Urinary bladder (tissue), 3 donors: ENCODE measurements at regions not wholly inside any gene's neighbourhood (a gene's known extent, or its start where the extent isn't known, plus 50 kb on each side); places are given as distances from the start of the nearest gene placed in this dataset.
"Not testable (repeated sequence)": the region's sequence is repeated elsewhere in the genome, so short reads cannot be mapped to it uniquely, and the experiment has no call there.

Experiments
- DNase-seq: peaks from one replicate; pipeline ENCODE4 v3.0.0-alpha.2; 2015; ENCODE audit errors: extremely low spot score
- H3K27ac ChIP-seq: one replicate; pipeline ENCODE4 v1.5.1; 2013; ENCODE audit warnings: low read depth, mild to moderate bottlenecking, moderate library complexity
- H3K36me3 ChIP-seq: one replicate; pipeline ENCODE4 v1.6.1; 2013; ENCODE audit warnings: mild to moderate bottlenecking, moderate library complexity; ENCODE audit not compliant: insufficient read depth
- H3K4me1 ChIP-seq: one replicate; pipeline ENCODE4 v1.6.1; 2013; ENCODE audit warnings: mild to moderate bottlenecking, moderate library complexity; ENCODE audit not compliant: insufficient read depth
- H3K4me3 ChIP-seq: one replicate; pipeline ENCODE4 v1.5.1; 2013; ENCODE audit warnings: low read depth, low read length
- whole genome bisulfite sequencing: extraction: QIAGEN DNeasy Blood & Tissue Kit; methylation state at CpG from one replicate; pipeline ENCODE4 v1.1.7; 2013; 5-methylcytosine and 5-hydroxymethylcytosine counted together
- donor health status: healthy with polysubstance abuse.
- donor health status: healthy.

DNA sequence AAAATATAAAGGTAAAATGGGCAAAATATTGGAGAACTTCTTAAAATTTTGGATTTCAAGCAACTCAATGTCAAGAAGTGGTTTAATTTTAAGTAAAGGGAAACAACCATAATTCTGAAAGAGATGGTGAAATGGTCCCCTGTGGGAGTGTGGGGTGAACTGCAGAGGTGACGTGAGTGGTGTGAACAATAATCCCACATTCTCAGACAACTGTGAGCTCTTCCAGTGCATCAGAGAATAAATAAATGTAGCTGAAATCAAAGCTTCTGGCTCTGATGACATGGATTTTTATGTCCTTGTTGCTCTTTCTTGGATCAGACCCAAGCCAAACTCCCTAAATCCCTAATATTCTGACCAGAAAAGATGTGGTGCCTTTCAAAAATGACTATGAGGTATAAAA, 672.7 kb downstream of the ZEB2 start:
- H3K36me3 ChIP-seq, result no peaks in the 10 kb centered on the region
- no peaks in the 10 kb centered on the region for H3K4me1 ChIP-seq
- no peak overlapping the region for H3K27ac ChIP-seq
- no peak overlapping the region for H3K4me3 ChIP-seq
- no peak for DNase-seq
- 80% methylated on average over 1 of the region's 1 CpG for WGBS

DNA sequence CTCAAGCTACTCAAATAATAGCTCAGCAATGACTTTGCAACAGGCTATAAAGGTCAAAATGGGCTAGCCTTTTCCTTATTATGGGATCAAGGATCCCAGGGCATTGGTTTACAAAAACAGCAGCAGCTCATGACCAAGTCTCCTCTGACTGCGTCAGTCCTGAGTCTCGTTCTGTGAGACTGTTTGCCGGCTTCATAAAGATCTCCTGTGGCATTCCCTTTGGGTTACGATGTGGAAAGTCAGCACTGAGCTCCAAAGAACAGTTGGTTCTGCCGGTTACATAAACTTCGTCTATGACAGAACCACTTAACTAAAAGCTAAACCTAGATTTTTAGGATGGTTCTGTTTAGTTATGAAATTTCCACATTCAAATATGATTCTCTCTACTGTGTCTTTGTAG, 674.9 kb downstream of the ZEB2 start:
- WGBS, result 93% methylated on average over 6 of the region's 6 CpGs
- Histone ChIP-seq H3K4me1 (no peaks in the 10 kb centered on the region), H3K4me3 (no peak overlapping the region), H3K36me3 (no peaks in the 10 kb centered on the region), H3K27ac (no peak overlapping the region)
- DNase-seq, result no peak

DNA sequence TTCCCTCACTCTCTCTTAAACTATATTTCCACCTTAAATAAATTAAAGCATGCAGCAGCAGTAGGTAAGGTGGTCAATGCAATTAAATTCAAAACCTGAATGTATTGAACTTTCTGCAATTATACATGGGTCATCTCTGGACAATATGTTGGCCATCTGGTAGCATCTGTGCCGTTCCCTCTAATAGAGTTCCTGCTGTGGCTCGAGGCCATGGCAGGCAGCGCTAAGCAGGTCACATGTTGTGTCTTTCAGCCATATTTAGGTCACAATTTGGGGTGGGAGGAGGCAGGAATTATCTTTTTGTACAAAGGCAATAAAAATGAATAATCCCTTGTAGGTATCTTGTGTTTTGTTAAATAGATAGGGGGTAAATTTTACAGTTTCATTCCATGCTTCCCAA, 676.2 kb downstream of the ZEB2 start:
- H3K36me3 ChIP-seq, result no peaks in the 10 kb centered on the region
- WGBS, result 88% methylated on average over 3 of the region's 3 CpGs
- no peak for DNase-seq
- no peaks in the 10 kb centered on the region for H3K4me1 ChIP-seq
- H3K4me3 ChIP-seq, result no peak overlapping the region
- H3K27ac ChIP-seq, result no peak overlapping the region

DNA sequence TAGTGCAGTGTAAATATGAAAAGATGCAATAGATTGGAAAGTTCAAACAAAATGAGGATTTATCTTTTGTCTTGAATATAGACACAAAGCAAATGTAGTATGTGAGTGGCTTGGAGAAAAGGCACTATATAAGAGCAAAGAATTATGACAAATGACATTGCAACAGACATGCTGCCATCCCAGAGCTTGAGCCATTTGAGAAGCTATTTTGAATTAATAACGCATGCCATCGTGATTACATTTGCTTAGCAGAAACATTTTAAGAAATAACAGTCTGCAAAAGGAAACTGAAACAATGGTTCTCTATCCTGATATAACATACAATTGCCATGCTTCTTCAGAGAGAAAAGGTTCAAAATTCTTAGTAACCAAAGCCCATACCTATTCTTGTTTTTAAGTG, 677.1 kb downstream of the ZEB2 start:
- Histone ChIP-seq H3K27ac (no peak overlapping the region), H3K4me1 (no peaks in the 10 kb centered on the region), H3K36me3 (no peaks in the 10 kb centered on the region), H3K4me3 (no peak overlapping the region)
- no peak for DNase-seq
- 90% methylated on average over 2 of the region's 2 CpGs for WGBS

DNA sequence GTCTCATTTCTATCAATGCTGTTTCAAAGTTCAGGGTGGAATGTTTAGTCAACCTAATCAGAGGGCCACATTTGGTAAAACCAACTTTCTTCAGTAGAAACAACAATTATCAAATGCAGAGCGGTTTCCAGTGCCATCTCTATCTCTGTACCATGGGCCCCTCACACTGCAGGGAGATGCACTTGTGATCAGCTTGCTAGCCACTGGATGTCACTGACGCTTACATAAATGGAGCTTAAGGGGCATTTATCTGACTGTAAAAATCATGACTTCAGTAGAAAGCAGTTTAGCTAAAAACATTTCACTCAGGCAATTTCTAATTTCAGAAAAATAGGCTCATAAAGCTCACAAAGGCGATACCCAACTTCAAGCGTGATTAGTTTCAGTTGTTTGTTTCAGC, 678.0 kb downstream of the ZEB2 start:
- no peak overlapping the region for H3K4me3 ChIP-seq
- H3K36me3 ChIP-seq, result no peaks in the 10 kb centered on the region
- no peak for DNase-seq
- H3K4me1 ChIP-seq, result no peaks in the 10 kb centered on the region
- H3K27ac ChIP-seq, result no peak overlapping the region
- 72% methylated on average over 4 of the region's 4 CpGs for WGBS

DNA sequence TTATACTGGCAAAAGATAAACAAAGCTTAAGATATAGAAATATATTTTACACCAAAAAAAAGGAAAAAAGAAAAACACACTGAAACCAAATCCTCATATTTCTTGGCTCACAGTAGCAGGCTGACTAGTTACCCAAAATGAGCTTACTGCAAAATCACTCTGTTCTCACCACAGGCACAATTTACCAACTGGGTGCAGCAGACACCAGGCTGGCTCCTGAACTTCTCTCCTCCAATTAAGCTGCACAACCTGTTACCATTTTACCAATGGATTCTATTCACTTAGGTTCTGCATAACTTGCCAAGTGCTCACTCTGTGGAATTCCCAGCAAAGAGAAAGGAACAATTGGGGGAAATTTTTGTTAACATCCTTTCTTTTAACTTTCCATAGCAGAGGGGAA, 679.3 kb downstream of the ZEB2 start:
- Histone ChIP-seq H3K4me1 (no peaks in the 10 kb centered on the region), H3K36me3 (no peaks in the 10 kb centered on the region), H3K4me3 (no peak overlapping the region), H3K27ac (no peak overlapping the region)
- no peak for DNase-seq

DNA sequence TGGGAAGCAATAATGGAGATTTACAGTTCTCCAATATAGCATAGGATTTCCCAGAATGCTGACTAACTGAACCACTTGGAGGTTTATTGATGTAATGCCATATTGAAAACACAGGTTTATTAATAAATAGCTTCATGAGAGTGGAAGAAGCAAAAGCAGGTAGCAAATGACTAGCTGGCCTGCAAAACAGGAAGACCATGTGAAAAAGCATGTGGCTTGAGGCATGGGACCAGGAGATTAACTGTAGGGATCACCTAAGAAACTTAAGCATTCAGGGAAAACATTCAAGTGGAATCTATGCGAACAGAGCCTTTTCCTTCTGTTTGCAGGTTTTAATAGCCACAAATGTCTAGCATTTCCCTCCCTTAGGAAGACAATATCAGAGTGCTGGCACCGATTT, 679.7 kb downstream of the ZEB2 start:
- 60% methylated on average over 2 of the region's 2 CpGs for WGBS
- no peak for DNase-seq
- Histone ChIP-seq H3K4me3 (no peak overlapping the region), H3K36me3 (no peaks in the 10 kb centered on the region), H3K27ac (no peak overlapping the region), H3K4me1 (no peaks in the 10 kb centered on the region)

DNA sequence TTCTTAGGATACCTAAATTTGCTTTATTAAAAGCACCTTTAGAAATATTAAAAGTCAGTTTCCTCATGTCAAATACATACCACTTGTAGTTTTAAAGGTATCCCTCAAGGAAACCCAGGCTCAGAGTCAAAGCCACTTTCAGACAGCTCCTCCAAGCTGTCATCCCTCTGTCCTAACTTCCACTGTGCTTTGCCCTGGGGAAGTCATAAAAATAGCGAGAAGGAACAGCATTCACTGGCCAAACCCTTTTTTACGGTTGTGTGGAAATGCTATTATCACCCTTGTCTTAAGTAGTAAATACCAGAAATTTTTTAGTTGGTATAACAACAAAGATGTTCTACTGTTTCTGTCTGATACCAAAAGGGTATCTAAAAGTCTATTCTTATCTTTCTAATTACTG, 680.5 kb downstream of the ZEB2 start:
- Histone ChIP-seq H3K4me3 (no peak overlapping the region), H3K36me3 (no peaks in the 10 kb centered on the region), H3K27ac (no peak overlapping the region), H3K4me1 (no peaks in the 10 kb centered on the region)
- no peak for DNase-seq
- WGBS, result 58% methylated on average over 2 of the region's 2 CpGs

DNA sequence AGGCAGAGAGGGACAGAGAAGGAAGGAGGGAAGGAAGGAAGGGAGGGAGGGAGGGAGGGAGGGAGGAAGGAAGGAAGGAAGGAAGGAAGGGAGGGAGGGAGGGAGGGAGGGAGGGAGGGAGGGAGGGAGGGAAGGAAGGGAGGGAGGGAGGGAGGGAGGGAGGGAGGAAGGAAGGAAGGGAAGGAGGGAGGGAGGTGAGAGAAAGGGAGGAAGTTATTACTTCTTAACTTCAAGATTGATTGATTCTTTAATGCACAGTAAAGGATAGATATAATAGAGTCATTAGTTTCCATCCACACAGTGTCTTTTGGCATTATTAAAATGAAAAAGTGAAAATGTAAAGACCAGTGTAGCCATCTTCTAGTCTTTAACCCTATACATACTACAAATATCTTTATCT, 682.9 kb downstream of the ZEB2 start:
- not testable (repeated sequence) for H3K27ac ChIP-seq, H3K4me3 ChIP-seq, H3K4me1 ChIP-seq, H3K36me3 ChIP-seq, DNase-seq

DNA sequence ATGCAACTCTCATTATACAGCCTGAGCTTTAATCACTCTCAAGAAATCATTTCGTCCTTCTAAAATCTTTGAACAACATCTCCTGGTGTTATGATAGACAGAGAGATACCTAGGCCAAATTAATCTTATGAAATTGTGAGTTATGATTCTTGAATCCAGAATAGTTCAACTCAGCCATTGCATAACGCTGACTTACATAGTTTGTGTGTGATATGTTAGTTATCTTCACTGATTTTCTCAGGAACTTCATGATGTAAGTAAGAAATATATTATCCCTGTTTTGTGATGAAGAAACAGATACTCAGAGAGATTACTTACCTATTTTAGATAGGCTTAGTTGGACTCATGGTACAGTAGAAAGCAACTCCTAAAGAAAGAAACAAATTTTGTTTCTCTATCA, 684.4 kb downstream of the ZEB2 start:
- Histone ChIP-seq H3K36me3 (no peaks in the 10 kb centered on the region), H3K4me1 (no peaks in the 10 kb centered on the region), H3K4me3 (no peak overlapping the region), H3K27ac (no peak overlapping the region)
- no peak for DNase-seq
- 26% methylated on average over 2 of the region's 2 CpGs for WGBS

DNA sequence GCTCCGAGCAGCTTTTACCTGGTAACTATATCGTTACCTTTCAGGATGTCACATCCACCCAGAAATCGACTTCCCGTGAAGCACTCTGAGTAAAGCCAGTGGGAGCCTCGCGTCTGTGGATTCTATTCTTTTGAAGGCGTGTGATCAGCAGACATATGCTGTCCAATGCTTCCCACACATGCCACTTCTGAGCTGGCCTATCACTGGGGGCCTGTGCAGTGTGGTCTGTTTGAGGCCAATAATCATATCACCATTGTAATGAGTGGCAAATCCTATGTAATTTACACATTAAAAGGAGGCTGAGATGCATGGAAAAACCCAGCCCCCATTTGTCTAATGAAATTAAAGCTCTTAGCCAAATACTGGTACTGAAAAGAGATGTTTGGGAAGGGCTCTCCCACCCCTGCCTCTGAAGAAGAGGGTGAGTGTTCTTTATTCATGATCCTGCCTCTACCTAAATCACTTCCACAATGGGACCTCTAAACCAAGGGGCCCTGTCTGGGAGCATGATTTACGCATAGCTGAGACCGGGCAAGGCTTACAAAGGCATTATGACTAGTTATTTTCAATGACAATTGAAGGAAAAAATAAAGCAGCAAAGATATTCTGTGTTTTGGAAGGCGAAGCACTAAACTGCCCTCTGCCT, 686.8 kb downstream of the ZEB2 start:
- Histone ChIP-seq H3K27ac (no peak overlapping the region), H3K36me3 (no peaks in the 10 kb centered on the region), H3K4me1 (no peaks in the 10 kb centered on the region), H3K4me3 (no peak overlapping the region)
- WGBS, result 93% methylated on average over 10 of the region's 10 CpGs
- no peak for DNase-seq

DNA sequence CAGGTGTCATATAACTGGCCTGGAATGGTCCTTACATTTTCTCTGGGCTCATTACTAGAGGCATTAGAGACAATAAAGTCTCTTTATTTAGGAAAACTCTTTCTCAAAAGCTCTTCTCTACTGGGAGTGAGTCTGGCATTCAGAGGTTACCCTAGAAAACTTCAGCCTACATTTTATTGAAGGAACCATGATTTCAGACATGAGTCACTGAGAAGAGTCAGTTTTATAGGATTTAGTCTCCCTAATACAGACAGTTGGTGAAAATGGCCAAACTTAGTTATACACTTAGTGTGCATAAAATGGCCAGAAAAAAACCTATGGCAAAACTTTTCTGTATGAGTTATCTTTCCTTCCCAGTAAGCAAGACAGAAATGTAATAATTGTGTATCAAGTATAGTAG, 689.4 kb downstream of the ZEB2 start:
- Histone ChIP-seq H3K4me1 (no peaks in the 10 kb centered on the region), H3K36me3 (no peaks in the 10 kb centered on the region), H3K4me3 (no peak overlapping the region), H3K27ac (no peak overlapping the region)
- no peak for DNase-seq

DNA sequence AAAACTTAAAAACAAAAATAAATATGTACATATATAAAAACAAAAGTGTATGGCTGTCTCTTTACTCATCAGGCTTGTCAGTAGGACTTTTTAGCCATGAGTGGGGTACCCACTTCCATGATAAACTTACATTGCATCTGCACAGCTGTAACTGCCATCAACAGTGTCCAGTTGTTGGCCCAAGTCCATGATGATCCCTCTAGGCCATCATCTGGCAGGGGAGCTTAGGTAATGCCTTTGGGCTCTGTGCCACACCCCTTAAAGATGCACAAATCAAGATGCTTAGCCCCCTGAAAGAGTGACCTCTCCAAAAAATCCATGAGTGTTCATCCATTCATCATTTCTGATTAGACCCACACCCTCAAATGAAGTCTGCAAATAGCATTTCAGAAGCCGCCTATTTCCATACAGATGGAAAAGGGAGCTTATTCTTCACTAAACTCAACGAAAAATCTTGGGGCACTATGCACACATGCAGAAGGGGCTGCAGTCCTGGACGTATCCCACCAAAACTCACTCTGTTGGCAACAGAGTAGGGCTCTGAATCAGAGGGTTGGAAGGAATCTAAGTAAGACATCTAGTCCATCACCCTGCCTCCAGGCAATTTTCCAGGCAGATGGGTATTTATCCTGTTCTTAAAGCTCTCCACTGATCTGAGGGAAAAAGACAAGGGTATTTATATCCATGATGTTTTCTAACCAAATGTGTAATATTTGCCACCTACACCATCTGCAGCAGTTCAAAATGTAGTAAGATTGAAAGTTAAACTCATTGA, 691.0 kb downstream of the ZEB2 start:
- WGBS, result 83% methylated on average over 3 of the region's 3 CpGs
- no peak for DNase-seq

DNA sequence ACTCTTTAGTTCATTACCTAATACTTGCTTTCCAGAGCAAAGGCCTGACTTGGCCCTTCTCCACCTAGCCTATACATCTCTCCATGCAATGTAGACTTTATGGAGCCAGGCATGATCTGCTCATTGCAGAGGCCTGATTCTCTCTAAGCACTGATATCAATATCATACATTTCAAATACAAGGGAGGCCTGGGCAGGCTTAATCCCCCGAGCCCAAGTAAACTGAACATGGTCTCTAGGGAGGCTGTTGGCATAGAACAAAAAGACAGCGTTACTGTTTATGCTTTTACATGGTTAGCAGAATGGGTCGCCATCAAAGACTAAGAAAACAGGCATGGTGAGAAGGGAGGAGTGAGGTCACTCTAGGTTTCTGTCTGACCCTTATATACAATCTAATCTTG, 695.1 kb downstream of the ZEB2 start:
- no peak overlapping the region for H3K4me3 ChIP-seq
- 61% methylated on average over 3 of the region's 3 CpGs for WGBS
- DNase-seq, result no peak
- H3K4me1 ChIP-seq, result no peaks in the 10 kb centered on the region
- H3K36me3 ChIP-seq, result no peaks in the 10 kb centered on the region
- H3K27ac ChIP-seq, result no peak overlapping the region

More for the DNA sequence above, 691.0 kb downstream of the ZEB2 start:
- H3K4me3 ChIP-seq, result no peak overlapping the region
- H3K27ac ChIP-seq, result no peak overlapping the region
- no peaks in the 10 kb centered on the region for H3K4me1 ChIP-seq
- H3K36me3 ChIP-seq, result no peaks in the 10 kb centered on the region
